ENCODE measurements at regions not wholly inside any gene's neighbourhood (a gene's known extent, or its start where the extent isn't known, plus 50 kb on each side); places are given as distances from the start of the nearest gene placed in this dataset.

GRCh38 chr11:27218421-27219038 is 144.5 kb downstream of the CCDC34 start:
- TF ChIP-seq POLR2AphosphoS5 (IDR thresholded peaks at IDR 0.05; ENCODE audit: low read depth, low read length), result no peak
- TF ChIP-seq POLR2A (IDR thresholded peaks at IDR 0.05; ENCODE audit: low read depth, low read length), result no peak

All from GM12892 (cell line).